NCI-H345 treated with DMSO at 0.1 percent for 48 hours (cell line): ENCODE measurements at regions not wholly inside any gene's neighbourhood (a gene's known extent, or its start where the extent isn't known, plus 50 kb on each side); places are given as distances from the start of the nearest gene placed in this dataset.

Source experiments
- DNase-seq: peaks from one replicate; lab custom pipeline; 2025; ENCODE audit not compliant: unreplicated experiment; lab: John Stamatoyannopoulos, UW

GRCh38 chr5:31137676-31138075 is 55.8 kb upstream of the CDH6 start:
- no peak for DNase-seq

GRCh38 chr5:31135542-31135941 is 57.9 kb upstream of the CDH6 start:
- DNase-seq: no peak

GRCh38 chr5:31133488-31133887 is 60.0 kb upstream of the CDH6 start:
- no peak for DNase-seq

GRCh38 chr5:31131381-31131891 is 62.0 kb upstream of the CDH6 start:
- DNase-seq: no peak

GRCh38 chr5:31130676-31131075 is 62.8 kb upstream of the CDH6 start:
- DNase-seq: no peak

- DNase-seq: no peak
Observed at GRCh38 chr5:31124651-31125305, 68.7 kb upstream of the CDH6 start.

- DNase-seq: no peak
Observed at GRCh38 chr5:31124026-31124425, 69.5 kb upstream of the CDH6 start.

GRCh38 chr5:31122998-31123951 is 70.2 kb upstream of the CDH6 start:
- DNase-seq: no peak

GRCh38 chr5:31121224-31121623 is 72.3 kb upstream of the CDH6 start:
- DNase-seq: no peak

- DNase-seq: no peak
Observed at GRCh38 chr5:31120642-31120948, 72.9 kb upstream of the CDH6 start.

- DNase-seq: no peak
Observed at GRCh38 chr5:31119938-31120641, 73.4 kb upstream of the CDH6 start.

- no peak for DNase-seq
Observed at GRCh38 chr5:31116466-31117031, 76.9 kb upstream of the CDH6 start.

- DNase-seq: no peak
Observed at GRCh38 chr5:31114817-31115216, 78.7 kb upstream of the CDH6 start.

GRCh38 chr5:31113666-31114350 is 79.7 kb upstream of the CDH6 start:
- DNase-seq: no peak

- no peak for DNase-seq
Observed at GRCh38 chr5:31113101-31113500, 80.4 kb upstream of the CDH6 start.

- DNase-seq: peak; percentile 61
Observed at GRCh38 chr5:31107091-31107518, 86.4 kb upstream of the CDH6 start.

GRCh38 chr5:31106691-31107090 is 86.8 kb upstream of the CDH6 start:
- no peak for DNase-seq

- DNase-seq: peak; percentile 2
Observed at GRCh38 chr5:31106278-31106677, 87.2 kb upstream of the CDH6 start.

GRCh38 chr5:31104775-31105174 is 88.7 kb upstream of the CDH6 start:
- no peak for DNase-seq

- no peak for DNase-seq
Observed at GRCh38 chr5:31100781-31101310, 92.6 kb upstream of the CDH6 start.
